Keratinocyte (primary cell): ENCODE measurements at regions not wholly inside any gene's neighbourhood (a gene's known extent, or its start where the extent isn't known, plus 50 kb on each side); places are given as distances from the start of the nearest gene placed in this dataset.

Source experiments
- DNase-seq: peaks from one replicate; pipeline ENCODE4 v3.0.0-alpha.2; 2011; ENCODE audit warnings: low read depth, missing footprints, low spot score
- FAIRE-seq: peaks from 2 replicates; lab custom pipeline; 2011; peaks lifted over from hg19 to GRCh38; lab: Jason Lieb, UNC
- H2AFZ ChIP-seq: 2 replicates; pipeline ENCODE4 v1.6.0; 2012; ENCODE audit warnings: low read length, control low read depth, inconsistent platforms; ENCODE audit not compliant: control insufficient read depth
- H3K27ac ChIP-seq: 2 replicates; pipeline ENCODE4 v1.5.1; 2011; ENCODE audit warnings: low read length; ENCODE audit not compliant: control insufficient read depth, insufficient read depth
- H3K27me3 ChIP-seq: 3 replicates; pipeline ENCODE4 v1.6.0; 2011; ENCODE audit warnings: low read length; ENCODE audit not compliant: control insufficient read depth, insufficient read depth; ENCODE audit errors: extremely low read depth
- H3K36me3 ChIP-seq, 2 experiments: 2 replicates in 1 of 2; 3 replicates in 1 of 2; pipeline ENCODE4 v1.5.1; 2011; ENCODE audit warnings: low read length in 2 of 2, mild to moderate bottlenecking in 1 of 2; ENCODE audit not compliant: control insufficient read depth in 2 of 2, insufficient read depth in 2 of 2; ENCODE audit errors: extremely low read depth in 1 of 2
- H3K4me1 ChIP-seq: 3 replicates; pipeline ENCODE4 v1.5.1; 2011; ENCODE audit warnings: low read length; ENCODE audit not compliant: control insufficient read depth, insufficient read depth; ENCODE audit errors: extremely low read depth
- H3K4me2 ChIP-seq: 3 replicates; pipeline ENCODE4 v1.6.0; 2011; ENCODE audit warnings: low read depth, low read length; ENCODE audit not compliant: control insufficient read depth, insufficient read depth; ENCODE audit errors: extremely low read depth
- H3K4me3 ChIP-seq, 3 experiments: fragments of 200-600 bp in 1 of 3; sonication (generic) in 1 of 3; 2 replicates in 2 of 3; 3 replicates in 1 of 3; pipeline ENCODE4 v1.5.1; 2011 to 2016; ENCODE audit warnings: low read length in 3 of 3, mild to moderate bottlenecking in 3 of 3, control low read depth in 2 of 3, inconsistent platforms in 1 of 3, low read depth in 1 of 3, mixed read lengths in 1 of 3, mixed run types in 1 of 3, moderate library complexity in 1 of 3; ENCODE audit not compliant: control insufficient read depth in 2 of 3, insufficient read depth in 2 of 3; ENCODE audit errors: extremely low read depth in 1 of 3
- H3K79me2 ChIP-seq: 2 replicates; pipeline ENCODE4 v1.6.0; 2012; ENCODE audit warnings: low read length; ENCODE audit not compliant: control insufficient read depth, insufficient read depth
- H3K9ac ChIP-seq: 3 replicates; pipeline ENCODE4 v1.6.0; 2011; ENCODE audit warnings: low read length; ENCODE audit not compliant: control insufficient read depth, insufficient read depth; ENCODE audit errors: extremely low read depth
- H3K9me1 ChIP-seq: 3 replicates; pipeline ENCODE4 v1.6.0; 2011; ENCODE audit warnings: low read length; ENCODE audit not compliant: control insufficient read depth, insufficient read depth; ENCODE audit errors: extremely low read depth
- H3K9me3 ChIP-seq: 2 replicates; pipeline ENCODE4 v1.5.1; 2012; ENCODE audit warnings: low read depth, low read length; ENCODE audit not compliant: control insufficient read depth
- H4K20me1 ChIP-seq: 3 replicates; pipeline ENCODE4 v1.6.0; 2011; ENCODE audit warnings: low read length; ENCODE audit not compliant: control insufficient read depth, insufficient read depth; ENCODE audit errors: extremely low read depth
- CTCF ChIP-seq, 3 experiments: IDR thresholded peaks in 1 of 3; conservative IDR thresholded peaks in 1 of 3; optimal IDR thresholded peaks in 1 of 3; 2 replicates in 2 of 3; 3 replicates in 1 of 3; pipeline versions ENCODE3 to v1.5.1; 2011; ENCODE audit warnings: low read length in 3 of 3, mild to moderate bottlenecking in 3 of 3, moderate library complexity in 2 of 3, control low read depth in 1 of 3, inconsistent platforms in 1 of 3; ENCODE audit not compliant: insufficient read depth in 2 of 3; ENCODE audit errors: extremely low read depth in 1 of 3
- EZH2 ChIP-seq: IDR thresholded peaks from one replicate; pipeline ENCODE4 v1.6.1; 2012; ENCODE audit warnings: inconsistent platforms, mild to moderate bottlenecking, low read length, moderate library complexity
- dilution Hi-C: fragments of 300-500 bp; cut with MboI; formaldehyde crosslinking; loops from one replicate; pipeline ENCODE4 v1.7.0; 2020; ENCODE audit warnings: low sequenced_read_pairs; ENCODE audit not compliant: extremely low pct_ligation_motif_present

- Histone ChIP-seq H3K79me2 (no peaks in the 10 kb centered on the region), H3K27ac (no peak overlapping the region), H3K27me3 (no peaks in the 10 kb centered on the region), H3K4me1 (no peaks in the 10 kb centered on the region), H3K9me3 (no peaks in the 10 kb centered on the region), H3K9me1 (no peaks in the 10 kb centered on the region), H4K20me1 (no peaks in the 10 kb centered on the region), H3K4me2 (no peak overlapping the region), H3K9ac (no peak overlapping the region), H3K4me3 (no peak overlapping the region), H2AFZ (no peak overlapping the region), H3K36me3 (no peaks in the 10 kb centered on the region)
- no peak for TF ChIP-seq CTCF (optimal IDR thresholded peaks at IDR 0.05 in 1 of 3, IDR thresholded peaks at IDR 0.05 in 1 of 3, conservative IDR thresholded peaks at IDR 0.05 in 1 of 3; ENCODE audit: extremely low read depth in 1 of 3, insufficient read depth in 2 of 3, low read length in 3 of 3)
- TF ChIP-seq EZH2: no peak
- DNase-seq (no peak), FAIRE-seq (no peak)
- dilution Hi-C loops: no loop called here
These were observed 66.5 kb downstream of the MSX2 start for GRCh38 chr5:174790906-174791305.

- Histone ChIP-seq H3K9ac (no peak overlapping the region), H3K4me3 (no peak overlapping the region), H3K4me2 (no peak overlapping the region), H4K20me1 (no peaks in the 10 kb centered on the region), H3K9me3 (no peaks in the 10 kb centered on the region), H3K4me1 (no peaks in the 10 kb centered on the region), H3K27me3 (no peaks in the 10 kb centered on the region), H2AFZ (no peak overlapping the region), H3K36me3 (no peaks in the 10 kb centered on the region), H3K27ac (no peak overlapping the region), H3K79me2 (no peaks in the 10 kb centered on the region), H3K9me1 (no peaks in the 10 kb centered on the region)
- FAIRE-seq (no peak), DNase-seq (no peak)
- dilution Hi-C loops: no loop called here
- TF ChIP-seq CTCF (optimal IDR thresholded peaks at IDR 0.05 in 1 of 3, IDR thresholded peaks at IDR 0.05 in 1 of 3, conservative IDR thresholded peaks at IDR 0.05 in 1 of 3; ENCODE audit: extremely low read depth in 1 of 3, insufficient read depth in 2 of 3, low read length in 3 of 3) (no peak), EZH2 (no peak)
These were observed 65.2 kb downstream of the MSX2 start for GRCh38 chr5:174789596-174789995.
